Naive thymus-derived CD4-positive, alpha-beta T cell (primary cell): ENCODE measurements at regions not wholly inside any gene's neighbourhood (a gene's known extent, or its start where the extent isn't known, plus 50 kb on each side); places are given as distances from the start of the nearest gene placed in this dataset.

Experiments
- ATAC-seq: fragments of 150-1000 bp; cut with Tn5 transposase; 2 replicates; pipeline ENCODE4 v1.10.0; 2021; ENCODE audit warnings: mild to moderate bottlenecking, moderate library complexity
- CTCF ChIA-PET: fragments of 350-600 bp; sonication (Branson Sonifier 250); formaldehyde crosslinking; loops from one replicate; lab custom pipeline; 2021; ENCODE audit warnings: antibody characterized with exemption; lab: Charles Lee
- POLR2A ChIA-PET: fragments of 350-600 bp; sonication (Branson Sonifier 250); formaldehyde crosslinking; loops from one replicate; lab custom pipeline; 2021; ENCODE audit warnings: antibody characterized with exemption, inconsistent platforms; lab: Charles Lee
- DNase-seq, 9 donors: peaks; one replicate each; pipeline versions ENCODE4 v3.0.0 to v3.0.0-alpha.2; 2020 to 2022; ENCODE audit warnings: mixed read lengths in 1 of 9
- H3K27ac ChIP-seq: one replicate; pipeline ENCODE4 v1.7.0; 2013; ENCODE audit warnings: mild to moderate bottlenecking, low read depth, low read length, moderate library complexity
- H3K27me3 ChIP-seq, 2 donors: one replicate each; pipeline ENCODE4 v1.7.0; 2013; ENCODE audit warnings: low read length in 2 of 2, mild to moderate bottlenecking in 2 of 2, moderate library complexity in 2 of 2; ENCODE audit not compliant: control insufficient read depth in 2 of 2, insufficient read depth in 2 of 2
- H3K36me3 ChIP-seq, 3 experiments: 1 replicate in 2 of 3; 2 replicates in 1 of 3; pipeline ENCODE4 v1.7.0; 2013; ENCODE audit warnings: low read length in 3 of 3, mild to moderate bottlenecking in 3 of 3, moderate library complexity in 1 of 3; ENCODE audit not compliant: insufficient read depth in 3 of 3, control insufficient read depth in 2 of 3
- H3K4me1 ChIP-seq, 2 donors: one replicate each; pipeline ENCODE4 v1.7.0; 2013; ENCODE audit warnings: low read length in 2 of 2, mild to moderate bottlenecking in 2 of 2, moderate library complexity in 1 of 2; ENCODE audit not compliant: control insufficient read depth in 2 of 2, insufficient read depth in 2 of 2
- H3K4me3 ChIP-seq: 2 replicates; pipeline ENCODE4 v1.7.0; 2013; ENCODE audit warnings: mild to moderate bottlenecking, low read length
- H3K9me3 ChIP-seq, 3 experiments: 1 replicate in 2 of 3; 2 replicates in 1 of 3; pipeline ENCODE4 v1.7.0; 2013; ENCODE audit warnings: low read length in 3 of 3; ENCODE audit not compliant: control insufficient read depth in 2 of 3
- H3K27ac Mint-ChIP-seq, 9 donors: one replicate each; pipeline ENCODE4 v1.8.0; 2020 to 2022; ENCODE audit warnings: mixed read lengths in 9 of 9, mild to moderate bottlenecking in 8 of 9, moderate library complexity in 5 of 9, inconsistent platforms in 2 of 9
- H3K27me3 Mint-ChIP-seq, 5 donors: one replicate each; pipeline ENCODE4 v1.8.0; 2021 to 2022; ENCODE audit warnings: mixed read lengths in 5 of 5, mild to moderate bottlenecking in 1 of 5
- H3K36me3 Mint-ChIP-seq, 5 donors: one replicate each; pipeline ENCODE4 v1.8.0; 2020 to 2022; ENCODE audit warnings: mixed read lengths in 5 of 5, mild to moderate bottlenecking in 3 of 5, inconsistent platforms in 1 of 5
- H3K4me1 Mint-ChIP-seq, 7 donors: one replicate each; pipeline ENCODE4 v1.8.0; 2020 to 2022; ENCODE audit warnings: mixed read lengths in 7 of 7, mild to moderate bottlenecking in 3 of 7, inconsistent platforms in 1 of 7
- H3K4me3 Mint-ChIP-seq, 10 donors: one replicate each; pipeline ENCODE4 v1.8.0; 2020 to 2022; ENCODE audit warnings: mild to moderate bottlenecking in 10 of 10, mixed read lengths in 10 of 10, moderate library complexity in 6 of 10, inconsistent platforms in 2 of 10
- H3K9me3 Mint-ChIP-seq, 11 donors: one replicate each; pipeline ENCODE4 v1.8.0; 2020 to 2022; ENCODE audit warnings: mixed read lengths in 11 of 11, mild to moderate bottlenecking in 4 of 11, inconsistent platforms in 1 of 11, moderate library complexity in 1 of 11
- intact Hi-C, 2 donors: fragments of 100-400 bp; cut with micrococcal nuclease; formaldehyde crosslinking; loops; one replicate each; pipeline ENCODE4 v1.15.1; 2023

DNA sequence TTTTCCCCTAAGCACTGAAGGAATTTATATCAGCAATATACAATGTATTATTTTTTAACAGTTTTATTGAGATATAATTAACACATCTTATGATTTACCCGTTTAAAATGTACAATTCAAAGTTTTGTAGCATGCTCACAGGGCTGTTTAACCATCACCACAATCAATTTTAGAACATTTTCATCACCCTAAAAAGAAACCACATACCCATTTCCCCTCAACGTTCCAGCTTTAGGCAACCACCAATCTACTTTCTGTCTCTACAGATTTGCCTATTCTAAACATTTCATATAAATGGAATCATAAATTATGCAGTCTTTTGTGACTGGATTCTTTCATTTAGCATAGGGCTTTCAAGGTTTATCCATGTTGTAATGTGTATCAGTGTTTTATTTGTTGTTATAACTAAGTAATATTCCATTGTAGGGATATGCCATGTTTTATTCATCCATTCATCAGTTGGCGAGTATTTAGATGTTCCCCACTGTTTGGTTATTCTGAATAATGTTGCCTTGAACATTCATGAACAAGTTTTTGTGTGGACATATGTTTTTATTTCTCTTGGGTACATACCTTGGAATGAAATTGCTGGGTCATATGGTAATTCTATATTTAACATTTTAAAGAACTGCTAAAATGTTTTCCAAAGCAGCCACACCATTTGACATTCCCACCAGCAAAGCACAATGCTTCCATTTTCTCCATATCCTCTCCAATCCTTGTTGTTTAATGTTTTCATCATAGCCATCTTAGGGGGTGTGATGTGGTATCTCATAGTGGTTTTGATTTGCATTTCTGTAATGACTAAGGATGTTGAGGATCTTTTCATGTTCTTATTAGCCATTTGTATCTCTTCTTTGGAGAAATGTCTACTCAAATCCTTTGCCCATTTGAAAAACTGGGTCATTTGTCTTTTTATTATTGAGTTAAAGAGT lies 188.5 kb downstream of the TM2D1 start:
- H3K36me3 Mint-ChIP-seq: no peaks in the 10 kb centered on the region
- Histone ChIP-seq H3K36me3 (no peaks in the 10 kb centered on the region), H3K27me3 (no peaks in the 10 kb centered on the region), H3K4me1 (no peaks in the 10 kb centered on the region), H3K9me3 (no peaks in the 10 kb centered on the region), H3K4me3 (no peak overlapping the region), H3K27ac (no peak overlapping the region)
- peaks cover 0 to 5% (median 0%) of the 10 kb centered on the region in 5 donors for H3K27me3 Mint-ChIP-seq
- ChIA-PET CTCF (no interaction called here), POLR2A (no interaction called here)
- ATAC-seq (no peak), DNase-seq (no peak)
- intact Hi-C loops: no loop called here
- peak overlapping the region in 1 of 10 donors; percentile 8 for H3K4me3 Mint-ChIP-seq
- H3K4me1 Mint-ChIP-seq: peaks cover 0 to 23% (median 0%) of the 10 kb centered on the region in 7 donors
- H3K9me3 Mint-ChIP-seq: peaks cover 0 to 1% (median 0%) of the 10 kb centered on the region in 11 donors
- H3K27ac Mint-ChIP-seq: no peak overlapping the region

DNA sequence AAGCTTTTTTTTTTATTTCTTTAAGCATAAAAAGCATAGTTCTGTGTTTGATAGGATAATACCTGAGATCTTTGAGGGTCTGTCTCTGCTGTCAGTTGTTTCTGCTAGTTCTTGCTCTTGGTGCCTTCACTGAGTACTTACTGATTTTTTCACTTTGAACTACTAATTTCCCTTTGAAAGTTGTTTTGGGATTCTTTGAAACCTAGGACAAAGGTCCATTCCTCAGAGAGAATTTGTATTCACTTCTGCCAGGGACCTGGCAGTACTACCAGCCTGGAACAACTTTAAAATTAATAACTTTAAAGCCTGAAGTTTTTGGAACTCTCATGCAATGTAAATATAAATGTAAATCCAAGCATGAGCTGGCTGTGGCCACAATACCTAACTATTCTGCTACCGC lies 190.1 kb downstream of the TM2D1 start:
- no peak for ATAC-seq
- H3K27me3 ChIP-seq: no peaks in the 10 kb centered on the region
- CTCF ChIA-PET: interaction anchor here (0.6 kb wide), 1 partner anchor 330 kb away, joined by 5 read pairs; no protein-coding TSS in a partner anchor
- DNase-seq: no peak
- Mint-ChIP-seq H3K27me3 (peaks cover 0 to 4% (median 0%) of the 10 kb centered on the region in 5 donors), H3K4me3 (no peak overlapping the region), H3K4me1 (peaks cover 0 to 23% (median 0%) of the 10 kb centered on the region in 7 donors), H3K9me3 (no peaks in the 10 kb centered on the region), H3K36me3 (no peaks in the 10 kb centered on the region), H3K27ac (no peak overlapping the region)
- H3K4me3 ChIP-seq: no peak overlapping the region
- no peaks in the 10 kb centered on the region for H3K36me3 ChIP-seq
- no peaks in the 10 kb centered on the region for H3K4me1 ChIP-seq
- H3K27ac ChIP-seq: no peak overlapping the region
- intact Hi-C loops: no loop called here
- H3K9me3 ChIP-seq: no peaks in the 10 kb centered on the region
- POLR2A ChIA-PET: no interaction called here

DNA sequence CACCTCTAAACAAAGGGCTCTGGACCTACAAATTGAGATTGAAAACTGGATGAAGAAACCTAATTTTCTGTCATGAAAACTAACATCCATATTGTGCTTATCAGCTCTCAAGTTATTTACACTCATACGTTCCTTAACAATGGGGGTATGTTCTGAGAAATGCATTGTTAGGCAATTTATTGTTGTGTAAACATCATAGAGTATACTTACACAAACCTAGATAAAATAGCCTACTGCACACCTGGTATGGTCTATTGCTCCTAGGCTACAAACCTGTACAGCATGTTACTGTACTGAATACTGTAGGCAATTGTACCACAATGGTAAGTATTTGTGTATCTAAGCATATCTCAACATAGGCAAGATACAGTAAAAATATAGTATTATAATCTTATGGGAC lies 191.4 kb downstream of the TM2D1 start:
- H3K4me1 Mint-ChIP-seq: peaks cover 0 to 23% (median 0%) of the 10 kb centered on the region in 7 donors
- Histone ChIP-seq H3K36me3 (no peaks in the 10 kb centered on the region), H3K27ac (no peak overlapping the region), H3K9me3 (no peaks in the 10 kb centered on the region), H3K4me1 (no peaks in the 10 kb centered on the region), H3K4me3 (no peak overlapping the region), H3K27me3 (no peaks in the 10 kb centered on the region)
- H3K27ac Mint-ChIP-seq: no peak overlapping the region
- DNase-seq (no peak), ATAC-seq (no peak)
- ChIA-PET POLR2A (no interaction called here), CTCF (no interaction called here)
- intact Hi-C loops: no loop called here
- H3K4me3 Mint-ChIP-seq: no peak overlapping the region
- no peaks in the 10 kb centered on the region for H3K36me3 Mint-ChIP-seq
- H3K27me3 Mint-ChIP-seq: peaks cover 0 to 4% (median 0%) of the 10 kb centered on the region in 5 donors
- H3K9me3 Mint-ChIP-seq: no peaks in the 10 kb centered on the region

DNA sequence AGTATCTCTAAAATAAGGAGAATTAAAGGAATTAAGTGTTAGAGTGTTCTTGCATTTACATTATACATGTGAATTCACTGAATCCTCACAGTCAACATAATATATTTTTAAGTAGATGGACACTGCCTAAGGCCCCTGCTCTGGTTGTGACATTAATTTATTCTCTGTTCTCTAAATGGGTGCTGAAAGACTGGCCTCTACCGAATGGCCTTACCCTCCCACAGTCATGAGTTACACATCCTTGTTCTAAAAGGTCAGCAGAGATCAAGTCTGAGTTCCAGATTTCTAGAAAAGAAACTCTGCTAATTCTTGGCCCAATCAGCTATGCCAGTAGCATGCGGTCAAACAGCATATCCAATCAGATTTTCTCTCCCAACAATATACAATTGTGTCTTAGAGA lies 193.2 kb downstream of the TM2D1 start:
- Mint-ChIP-seq H3K27ac (no peak overlapping the region), H3K27me3 (peaks cover 0 to 4% (median 3%) of the 10 kb centered on the region in 5 donors), H3K9me3 (no peaks in the 10 kb centered on the region), H3K4me1 (peaks cover 0 to 13% (median 0%) of the 10 kb centered on the region in 7 donors), H3K36me3 (no peaks in the 10 kb centered on the region), H3K4me3 (no peak overlapping the region)
- Histone ChIP-seq H3K27me3 (no peaks in the 10 kb centered on the region), H3K4me3 (no peak overlapping the region), H3K27ac (no peak overlapping the region), H3K36me3 (no peaks in the 10 kb centered on the region), H3K4me1 (no peaks in the 10 kb centered on the region), H3K9me3 (no peaks in the 10 kb centered on the region)
- intact Hi-C loops: no loop called here
- ChIA-PET POLR2A (no interaction called here), CTCF (no interaction called here)
- ATAC-seq (no peak), DNase-seq (no peak)

DNA sequence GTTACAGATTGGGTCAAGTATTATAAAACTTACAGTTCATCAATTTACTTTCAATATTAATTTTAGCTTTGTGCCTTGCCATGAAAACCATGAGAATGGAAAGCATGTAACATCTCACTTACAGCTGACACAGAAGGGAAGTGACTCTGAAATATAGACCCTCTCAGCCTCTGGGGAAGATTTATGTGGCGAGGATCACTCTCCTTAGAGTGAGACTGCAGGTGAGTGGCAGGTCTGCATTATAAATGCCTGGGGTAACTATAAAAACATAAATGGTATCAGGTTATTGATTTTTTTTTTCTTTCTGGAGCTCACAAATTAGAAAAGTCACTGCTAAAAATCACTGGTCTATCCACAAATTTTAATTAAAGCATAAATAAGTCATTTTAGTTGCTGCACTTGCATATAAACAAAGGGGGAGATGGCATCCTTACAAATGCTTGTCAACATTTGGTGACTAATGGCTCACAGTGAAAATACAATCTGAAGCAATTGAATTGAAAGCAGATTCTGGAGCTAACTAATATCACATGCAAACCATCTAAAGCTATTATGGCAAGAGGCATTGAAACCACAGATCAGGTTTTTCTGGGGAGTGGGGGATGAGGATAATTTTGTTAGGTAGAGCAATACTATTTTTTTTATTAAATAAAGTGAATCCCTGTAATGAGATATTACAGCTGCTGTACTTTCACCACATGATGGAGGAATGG lies 200.9 kb downstream of the TM2D1 start:
- POLR2A ChIA-PET: no interaction called here
- Histone ChIP-seq H3K36me3 (no peaks in the 10 kb centered on the region), H3K4me1 (no peaks in the 10 kb centered on the region), H3K27me3 (no peaks in the 10 kb centered on the region), H3K4me3 (no peak overlapping the region), H3K27ac (no peak overlapping the region), H3K9me3 (no peaks in the 10 kb centered on the region)
- CTCF ChIA-PET: no interaction called here
- no peaks in the 10 kb centered on the region for H3K36me3 Mint-ChIP-seq
- peaks cover 0 to 2% (median 0%) of the 10 kb centered on the region in 11 donors for H3K9me3 Mint-ChIP-seq
- DNase-seq (no peak), ATAC-seq (no peak)
- no peak overlapping the region for H3K4me3 Mint-ChIP-seq
- peaks cover 14 to 40% (median 19%) of the 10 kb centered on the region in 5 donors for H3K27me3 Mint-ChIP-seq
- H3K27ac Mint-ChIP-seq: no peak overlapping the region
- intact Hi-C loops: no loop called here
- peaks cover 0 to 2% (median 0%) of the 10 kb centered on the region in 7 donors for H3K4me1 Mint-ChIP-seq

DNA sequence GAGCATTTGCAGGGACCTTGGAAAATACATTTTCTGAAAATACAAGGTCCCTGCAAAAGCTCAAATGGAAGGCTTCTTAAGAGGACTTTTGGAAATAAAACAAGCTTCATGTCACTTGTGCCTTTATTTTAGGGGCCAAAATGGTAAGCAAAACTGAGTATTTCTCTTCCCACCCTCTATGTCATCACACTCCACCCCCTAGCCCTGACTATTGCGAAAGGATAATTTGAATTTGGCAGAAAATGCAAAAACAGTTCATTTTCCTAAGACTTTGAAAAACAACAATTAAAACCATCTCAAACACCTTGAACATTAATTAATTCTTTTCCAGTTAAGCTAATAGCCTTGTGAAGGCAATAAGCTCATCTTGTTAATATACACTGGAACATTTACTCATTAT lies 201.7 kb downstream of the TM2D1 start:
- Histone ChIP-seq H3K9me3 (no peaks in the 10 kb centered on the region), H3K27ac (no peak overlapping the region), H3K4me3 (no peak overlapping the region), H3K4me1 (no peaks in the 10 kb centered on the region), H3K27me3 (no peaks in the 10 kb centered on the region), H3K36me3 (no peaks in the 10 kb centered on the region)
- no peak overlapping the region for H3K4me3 Mint-ChIP-seq
- POLR2A ChIA-PET: no interaction called here
- DNase-seq (no peak), ATAC-seq (no peak)
- no peaks in the 10 kb centered on the region for H3K36me3 Mint-ChIP-seq
- intact Hi-C loops: no loop called here
- H3K4me1 Mint-ChIP-seq: peaks cover 0 to 2% (median 0%) of the 10 kb centered on the region in 7 donors
- CTCF ChIA-PET: no interaction called here
- no peak overlapping the region for H3K27ac Mint-ChIP-seq
- H3K27me3 Mint-ChIP-seq: peaks cover 14 to 43% (median 19%) of the 10 kb centered on the region in 5 donors
- H3K9me3 Mint-ChIP-seq: peaks cover 0 to 2% (median 0%) of the 10 kb centered on the region in 11 donors
